Heart right ventricle (tissue), 16 donors: ENCODE measurements at regions not wholly inside any gene's neighbourhood (a gene's known extent, or its start where the extent isn't known, plus 50 kb on each side); places are given as distances from the start of the nearest gene placed in this dataset.

Source experiments
- ATAC-seq, 8 donors: fragments of 200-7000 bp; cut with Tn5 transposase; one replicate each; pipeline ENCODE4 v1.9.1; 2020; ENCODE audit warnings: mild to moderate bottlenecking in 8 of 8, moderate library complexity in 8 of 8, moderate number of reproducible peaks in 1 of 8
- DNase-seq, 2 donors: peaks; one replicate each; pipeline ENCODE4 v3.0.0-alpha.2; 2020
- H3K27ac ChIP-seq, 10 donors: fragments of 200-600 bp; sonication (generic) in 2 of 10; one replicate each; pipeline versions ENCODE4 v1.5.0 to v1.8.0; 2020 to 2022; ENCODE audit warnings: mild to moderate bottlenecking in 3 of 10
- H3K27me3 ChIP-seq, 7 donors: fragments of 200-600 bp; one replicate each; pipeline ENCODE4 v1.8.0; 2021 to 2022; ENCODE audit warnings: mild to moderate bottlenecking in 2 of 7
- H3K36me3 ChIP-seq, 9 donors: fragments of 200-600 bp; sonication (generic) in 1 of 9; one replicate each; pipeline versions ENCODE4 v1.5.0 to v1.8.0; 2020 to 2022; ENCODE audit warnings: mild to moderate bottlenecking in 2 of 9
- H3K4me1 ChIP-seq, 9 donors: fragments of 200-600 bp; sonication (generic) in 1 of 9; one replicate each; pipeline versions ENCODE4 v1.5.0 to v1.8.0; 2020 to 2022; ENCODE audit warnings: mild to moderate bottlenecking in 4 of 9
- H3K4me3 ChIP-seq, 10 donors: fragments of 200-600 bp; sonication (generic) in 2 of 10; one replicate each; pipeline versions ENCODE4 v1.5.0 to v1.8.0; 2020 to 2022; ENCODE audit warnings: mild to moderate bottlenecking in 7 of 10, moderate library complexity in 2 of 10
- H3K9me3 ChIP-seq, 11 donors: fragments of 200-600 bp in 10 of 11; sonication (generic) in 2 of 11; one replicate each; pipeline versions ENCODE4 v1.5.0 to v1.8.0; 2013 to 2022; ENCODE audit warnings: mild to moderate bottlenecking in 2 of 11, control low read depth in 1 of 11, moderate library complexity in 1 of 11
- WGBS, 2 donors: extraction: QIAGEN DNeasy Blood & Tissue Kit; methylation state at CpG; one replicate each; pipeline ENCODE4 v1.1.7; 2013; ENCODE audit warnings: inconsistent platforms in 1 of 2; 5-methylcytosine and 5-hydroxymethylcytosine counted together
- intact Hi-C, 10 donors: fragments of 100-400 bp; cut with DNase I; formaldehyde crosslinking; loops; one replicate each; pipeline versions ENCODE4 v1.11.1 to v1.14.2; 2022
- TF ChIP-seq, protein P1 (sequence below), 9 donors: fragments of 200-600 bp; sonication (generic) in 2 of 9; IDR thresholded peaks; one replicate each; pipeline versions ENCODE4 v1.5.0 to v1.8.0; 2021 to 2022; ENCODE audit warnings: antibody characterized with exemption in 9 of 9, mild to moderate bottlenecking in 5 of 9, moderate library complexity in 1 of 9
- donor health status: Arrhythmogenic right ventricular cardiomyopathy.
- donor health status: ischemic (EF 13 %, LVEDD 7.1; RV severe dilation, severe dysfunction).
- donor health status: healthy with polysubstance abuse.
- donor health status: DM: no; HTN: yes; CAD: no.
- donor health status: DM: no; HTN: no; CAD: no.
- donor health status: ischemic (EF 25% LVEDD 6.9; RV normal size, moderate dysfunction).
- donor health status: ischemic (EF 25% LVEDD 5.7; RV mildly dilated, moderate dysfunction).
- donor health status: healthy.
- donor health status: DM: yes; HTN: yes; CAD: no.
- donor health status: Ischemic cardiomyopathy.
- donor health status: ischemic (EF 35%, LVEDD 5.7; RV mildly dilated, moderate dysfunction).
- donor health status: nonischemic (EF 11% LVEDD 7.7; RV severe dilation, severe dysfunction).
- donor health status: DM: yes; HTN: yes; CAD: no.
- donor health status: PGD.
- donor health status: ischemic (EF 29% LVEDD 5.4; RV normal size, mild dysfunction).
- donor health status: nonischemic (EF 23%, LVEDD 6.1; RV moderate dilation, normal function).

GRCh38 chr15:94847325-94847724 is 616.0 kb downstream of the MCTP2 start:
- 94 to 96% methylated on average over 4 of the region's 4 CpGs for WGBS, 2 donors
- intact Hi-C loops, result loop anchor here in 3 of 10 donors (5.0 to 10.0 kb wide), 5 partner anchors 167 to 287 kb away; no protein-coding TSS in a partner anchor

DNA sequence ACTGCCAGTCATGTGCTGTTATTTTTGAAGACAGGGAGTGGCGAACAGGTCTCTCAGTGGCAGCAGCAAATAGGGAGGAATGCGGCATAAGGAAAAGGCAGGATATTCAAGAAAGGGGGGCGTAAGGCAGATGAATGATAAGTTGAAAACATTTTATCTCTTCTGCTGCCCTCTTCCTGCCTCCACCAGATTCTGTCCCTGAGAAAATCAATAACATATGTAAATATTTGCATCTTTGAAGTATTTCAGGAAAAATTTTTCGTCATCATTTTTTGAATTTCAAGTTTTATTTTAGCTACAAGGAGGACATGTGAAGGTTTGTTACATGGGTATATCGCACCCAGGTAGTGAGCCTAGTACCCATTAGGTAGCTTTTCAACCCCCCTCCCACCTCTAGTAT is 616.7 kb downstream of the MCTP2 start:
- no peak for DNase-seq
- intact Hi-C loops, result loop anchor here in 3 of 10 donors (5.0 to 10.0 kb wide), 5 partner anchors 167 to 287 kb away; no protein-coding TSS in a partner anchor
- no peak for ATAC-seq
- H3K27ac ChIP-seq, result no peak overlapping the region
- H3K4me3 ChIP-seq, result no peak overlapping the region
- H3K9me3 ChIP-seq, result peaks cover 0 to 24% (median 0%) of the 10 kb centered on the region in 11 donors
- TF ChIP-seq, protein P1, sequence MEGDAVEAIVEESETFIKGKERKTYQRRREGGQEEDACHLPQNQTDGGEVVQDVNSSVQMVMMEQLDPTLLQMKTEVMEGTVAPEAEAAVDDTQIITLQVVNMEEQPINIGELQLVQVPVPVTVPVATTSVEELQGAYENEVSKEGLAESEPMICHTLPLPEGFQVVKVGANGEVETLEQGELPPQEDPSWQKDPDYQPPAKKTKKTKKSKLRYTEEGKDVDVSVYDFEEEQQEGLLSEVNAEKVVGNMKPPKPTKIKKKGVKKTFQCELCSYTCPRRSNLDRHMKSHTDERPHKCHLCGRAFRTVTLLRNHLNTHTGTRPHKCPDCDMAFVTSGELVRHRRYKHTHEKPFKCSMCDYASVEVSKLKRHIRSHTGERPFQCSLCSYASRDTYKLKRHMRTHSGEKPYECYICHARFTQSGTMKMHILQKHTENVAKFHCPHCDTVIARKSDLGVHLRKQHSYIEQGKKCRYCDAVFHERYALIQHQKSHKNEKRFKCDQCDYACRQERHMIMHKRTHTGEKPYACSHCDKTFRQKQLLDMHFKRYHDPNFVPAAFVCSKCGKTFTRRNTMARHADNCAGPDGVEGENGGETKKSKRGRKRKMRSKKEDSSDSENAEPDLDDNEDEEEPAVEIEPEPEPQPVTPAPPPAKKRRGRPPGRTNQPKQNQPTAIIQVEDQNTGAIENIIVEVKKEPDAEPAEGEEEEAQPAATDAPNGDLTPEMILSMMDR (IDR thresholded peaks at IDR 0.05), result no peak
- 84 to 94% methylated on average over 5 of the region's 5 CpGs for WGBS, 2 donors
- H3K27me3 ChIP-seq, result peaks cover 0 to 44% (median 4%) of the 10 kb centered on the region in 7 donors
- no peaks in the 10 kb centered on the region for H3K36me3 ChIP-seq
- H3K4me1 ChIP-seq, result peaks cover 0 to 28% (median 8%) of the 10 kb centered on the region in 9 donors

More at GRCh38 chr15:94847325-94847724, 616.0 kb downstream of the MCTP2 start:
- TF ChIP-seq, protein P1 (IDR thresholded peaks at IDR 0.05), result no peak
- ATAC-seq (no peak), DNase-seq (no peak)
- Histone ChIP-seq H3K36me3 (no peaks in the 10 kb centered on the region), H3K4me1 (peaks cover 0 to 28% (median 8%) of the 10 kb centered on the region in 9 donors), H3K27me3 (peaks cover 0 to 44% (median 4%) of the 10 kb centered on the region in 7 donors), H3K27ac (no peak overlapping the region), H3K9me3 (peaks cover 0 to 17% (median 0%) of the 10 kb centered on the region in 11 donors), H3K4me3 (no peak overlapping the region)

DNA sequence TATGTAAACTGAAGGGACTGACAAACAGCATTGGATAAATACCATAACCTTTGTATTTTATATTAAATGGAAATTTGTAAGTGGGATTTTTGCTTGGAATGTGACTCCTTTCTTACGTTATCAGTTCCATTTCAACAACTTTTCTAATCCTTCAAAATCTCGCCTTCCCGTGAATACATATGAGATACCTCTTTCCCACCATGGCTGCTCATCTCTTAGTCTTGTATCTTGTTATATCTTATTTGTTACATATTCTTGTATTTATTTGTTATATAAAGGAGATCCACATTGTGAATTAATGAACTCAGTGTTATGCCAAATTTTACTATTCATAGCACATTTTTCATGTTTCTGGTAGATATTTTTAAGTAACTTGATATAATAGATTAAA is 623.7 kb downstream of the MCTP2 start:
- H3K9me3 ChIP-seq, result peaks cover 0 to 30% (median 0%) of the 10 kb centered on the region in 11 donors
- H3K27me3 ChIP-seq, result peaks cover 0 to 39% (median 4%) of the 10 kb centered on the region in 7 donors
- H3K4me3 ChIP-seq, result no peak overlapping the region
- intact Hi-C loops, result no loop called here
- DNase-seq (no peak), ATAC-seq (no peak)
- H3K36me3 ChIP-seq, result no peaks in the 10 kb centered on the region
- no peaks in the 10 kb centered on the region for H3K4me1 ChIP-seq
- 98 to 99% methylated on average over 3 of the region's 3 CpGs for WGBS, 2 donors
- no peak overlapping the region for H3K27ac ChIP-seq
- TF ChIP-seq, protein P1 (IDR thresholded peaks at IDR 0.05), result no peak

GRCh38 chr15:94855409-94856266 is 624.3 kb downstream of the MCTP2 start:
- ATAC-seq (no peak), DNase-seq (no peak)
- 97% methylated on average over 49 of the region's 49 CpGs for WGBS, 2 donors
- no peak overlapping the region for H3K27ac ChIP-seq
- H3K4me1 ChIP-seq, result no peaks in the 10 kb centered on the region
- no peaks in the 10 kb centered on the region for H3K36me3 ChIP-seq
- peaks cover 0 to 28% (median 0%) of the 10 kb centered on the region in 11 donors for H3K9me3 ChIP-seq
- TF ChIP-seq, protein P1 (IDR thresholded peaks at IDR 0.05), result no peak
- intact Hi-C loops, result no loop called here
- H3K27me3 ChIP-seq, result peaks cover 0 to 33% (median 4%) of the 10 kb centered on the region in 7 donors
- H3K4me3 ChIP-seq, result no peak overlapping the region
